ENCODE measurements at regions not wholly inside any gene's neighbourhood (a gene's known extent, or its start where the extent isn't known, plus 50 kb on each side); places are given as distances from the start of the nearest gene placed in this dataset.
A peak's percentile ranks its signal among the peaks of the same experiment; 100 is the strongest.

GRCh38 chr4:62344915-62345314, 1144.8 kb downstream of the ADGRL3 start:
- TF ChIP-seq CTCF (conservative IDR thresholded peaks at IDR 0.05; ENCODE audit: low read depth, low read length) = no peak
- H3K4me3 ChIP-seq (ENCODE audit: low read depth, low read length) = no peak overlapping the region
- DNase-seq (ENCODE audit: low read depth) = no peak

- H3K4me3 ChIP-seq (ENCODE audit: low read depth, low read length) = no peak overlapping the region
- TF ChIP-seq CTCF (conservative IDR thresholded peaks at IDR 0.05; ENCODE audit: low read depth, low read length) = no peak
- no peak for DNase-seq (ENCODE audit: low read depth)
Observed at GRCh38 chr4:62344474-62344873, 1144.3 kb downstream of the ADGRL3 start.

GRCh38 chr4:62342346-62342745, 1142.2 kb downstream of the ADGRL3 start:
- H3K4me3 ChIP-seq (ENCODE audit: low read depth, low read length) = no peak overlapping the region
- no peak for DNase-seq (ENCODE audit: low read depth)
- no peak for TF ChIP-seq CTCF (conservative IDR thresholded peaks at IDR 0.05; ENCODE audit: low read depth, low read length)

GRCh38 chr4:62328526-62328925, 1128.4 kb downstream of the ADGRL3 start:
- no peak for TF ChIP-seq CTCF (conservative IDR thresholded peaks at IDR 0.05; ENCODE audit: low read depth, low read length)
- DNase-seq (ENCODE audit: low read depth) = no peak
- H3K4me3 ChIP-seq (ENCODE audit: low read depth, low read length) = no peak overlapping the region

GRCh38 chr4:62327612-62328297, 1127.6 kb downstream of the ADGRL3 start:
- no peak overlapping the region for H3K4me3 ChIP-seq (ENCODE audit: low read depth, low read length)
- DNase-seq (ENCODE audit: low read depth) = no peak
- no peak for TF ChIP-seq CTCF (conservative IDR thresholded peaks at IDR 0.05; ENCODE audit: low read depth, low read length)

GRCh38 chr4:62324215-62324614, 1124.1 kb downstream of the ADGRL3 start:
- peak; percentile 2 for DNase-seq (ENCODE audit: low read depth)
- no peak overlapping the region for H3K4me3 ChIP-seq (ENCODE audit: low read depth, low read length)
- TF ChIP-seq CTCF (conservative IDR thresholded peaks at IDR 0.05; ENCODE audit: low read depth, low read length) = no peak

GRCh38 chr4:62320612-62321011, 1120.5 kb downstream of the ADGRL3 start:
- DNase-seq (ENCODE audit: low read depth) = no peak
- H3K4me3 ChIP-seq (ENCODE audit: low read depth, low read length) = no peak overlapping the region
- TF ChIP-seq CTCF (conservative IDR thresholded peaks at IDR 0.05; ENCODE audit: low read depth, low read length) = no peak

All from choroid plexus epithelial cell (primary cell).